HG02588 (cell line): ENCODE measurements at regions not wholly inside any gene's neighbourhood (a gene's known extent, or its start where the extent isn't known, plus 50 kb on each side); places are given as distances from the start of the nearest gene placed in this dataset.
A peak's percentile ranks its signal among the peaks of the same experiment; 100 is the strongest.
"Not testable (repeated sequence)": the region's sequence is repeated elsewhere in the genome, so short reads cannot be mapped to it uniquely, and the experiment has no call there.

Source experiments
- ATAC-seq: cut with Tn5 transposase; IDR thresholded peaks from one replicate; pipeline ENCODE4 v1.9.1; 2021; ENCODE audit warnings: mild to moderate bottlenecking, moderate library complexity; ENCODE audit not compliant: unreplicated experiment

DNA sequence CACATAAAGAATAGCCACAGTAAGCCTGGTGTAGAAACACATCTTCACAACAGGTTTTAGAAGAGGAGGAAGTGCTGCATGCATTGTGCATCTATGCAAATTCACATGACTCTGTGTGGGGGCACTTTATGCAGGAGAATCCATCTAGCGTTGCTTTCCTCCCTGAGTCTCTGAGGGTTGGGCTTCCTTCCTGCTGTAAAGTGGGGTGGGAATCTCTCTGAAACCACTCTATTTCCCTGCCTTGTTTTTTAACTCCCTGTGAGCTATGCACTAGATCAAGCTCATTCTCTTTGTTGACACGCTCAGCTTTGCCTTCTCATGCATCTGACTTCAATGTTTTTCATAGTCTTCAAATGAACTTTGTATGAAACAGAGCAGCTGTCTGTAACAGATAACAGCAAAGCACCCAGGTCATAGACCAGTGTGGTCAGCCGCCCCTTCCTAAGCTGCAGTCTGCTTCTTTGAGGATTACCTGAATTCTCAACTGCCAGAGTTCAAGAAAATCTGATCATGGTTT is 102.7 kb upstream of the DPH5 start:
- peak; percentile 82 for ATAC-seq

DNA sequence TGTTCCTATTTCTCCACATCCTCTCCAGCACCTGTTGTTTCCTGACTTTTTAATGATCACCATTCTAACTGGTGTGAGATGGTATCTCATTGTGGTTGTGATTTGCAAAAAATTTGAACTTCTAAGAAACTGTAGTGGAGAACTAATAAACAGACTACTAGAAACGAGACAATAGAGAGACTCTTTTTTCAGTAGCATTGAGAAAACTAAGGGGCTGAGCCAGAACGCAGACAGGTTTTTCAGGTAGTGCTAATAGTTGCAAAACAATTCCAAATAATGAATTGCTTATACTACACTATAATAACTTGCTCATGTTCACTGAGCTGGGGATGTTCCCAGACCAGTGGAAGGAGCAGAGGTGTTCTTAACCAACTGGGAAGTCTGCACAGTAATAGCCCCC is 98.8 kb upstream of the DPH5 start:
- no peak for ATAC-seq

DNA sequence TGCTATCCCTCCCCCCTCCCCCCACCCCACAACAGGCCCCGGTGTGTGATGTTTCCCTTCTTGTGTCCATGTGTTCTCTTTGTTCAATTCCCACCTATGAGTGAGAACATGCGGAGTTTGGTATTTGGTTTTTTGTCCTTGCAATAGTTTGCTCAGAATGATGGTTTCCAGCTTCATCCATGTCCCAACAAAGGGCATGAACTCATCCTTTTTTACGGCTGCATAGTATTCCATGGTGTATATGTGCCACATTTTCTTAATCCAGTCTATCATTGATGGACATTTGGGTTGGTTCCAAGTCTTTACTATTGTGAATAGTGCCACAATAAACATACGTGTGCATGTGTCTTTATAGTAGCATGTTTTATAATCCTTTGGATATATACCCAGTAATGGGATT is 98.3 kb upstream of the DPH5 start:
- ATAC-seq, result not testable (repeated sequence)

DNA sequence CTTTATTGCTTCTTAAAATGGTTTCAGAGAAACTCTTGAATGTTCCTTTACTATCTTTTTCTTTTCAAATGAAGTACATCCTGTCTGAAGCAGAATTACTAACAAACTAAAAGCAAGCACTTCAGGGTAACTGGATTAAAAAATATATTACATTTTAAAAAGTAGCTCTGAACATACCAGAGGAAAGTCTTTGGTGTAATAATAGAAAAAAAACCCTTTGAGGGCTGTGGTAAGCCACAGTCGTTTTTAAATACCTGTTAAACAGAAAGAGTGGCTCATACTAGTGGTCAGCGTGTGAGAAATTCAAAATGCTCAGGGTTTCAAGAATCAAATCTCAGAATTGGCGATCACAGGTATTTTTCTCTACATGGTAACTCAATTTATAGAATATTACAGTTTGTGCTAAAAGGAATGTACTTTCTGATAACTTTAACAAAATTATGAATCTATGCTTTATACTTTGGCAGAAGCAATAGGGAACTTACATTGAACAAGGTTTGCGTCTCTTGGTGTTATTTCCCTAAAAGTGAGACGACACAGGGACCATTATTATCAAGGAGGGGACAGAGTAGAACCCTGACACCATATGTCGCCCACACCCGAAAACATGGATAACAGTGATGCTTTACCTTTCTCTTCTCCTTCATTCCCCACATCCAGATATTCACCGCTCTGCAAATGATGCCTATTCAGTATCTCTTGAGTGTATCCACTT is 97.0 kb upstream of the DPH5 start:
- peak; percentile 91 for ATAC-seq

DNA sequence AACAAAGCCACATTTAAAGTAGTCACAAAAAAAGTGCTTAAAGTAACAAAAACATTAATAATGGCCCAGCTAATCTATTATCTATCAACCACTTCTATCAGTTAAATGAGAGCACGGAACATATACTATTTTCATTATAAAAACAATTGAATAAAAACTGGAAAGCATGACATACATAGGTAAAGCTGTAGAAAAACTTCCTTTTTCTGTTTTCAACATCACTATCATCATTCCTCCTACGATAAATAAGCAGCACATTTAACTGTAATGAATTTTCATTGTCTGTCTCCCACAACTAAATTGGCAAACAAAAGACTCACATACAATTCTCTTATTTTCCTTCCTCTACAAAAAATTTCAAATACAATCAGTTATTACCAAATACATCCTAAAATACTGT is 96.4 kb upstream of the DPH5 start:
- no peak for ATAC-seq

DNA sequence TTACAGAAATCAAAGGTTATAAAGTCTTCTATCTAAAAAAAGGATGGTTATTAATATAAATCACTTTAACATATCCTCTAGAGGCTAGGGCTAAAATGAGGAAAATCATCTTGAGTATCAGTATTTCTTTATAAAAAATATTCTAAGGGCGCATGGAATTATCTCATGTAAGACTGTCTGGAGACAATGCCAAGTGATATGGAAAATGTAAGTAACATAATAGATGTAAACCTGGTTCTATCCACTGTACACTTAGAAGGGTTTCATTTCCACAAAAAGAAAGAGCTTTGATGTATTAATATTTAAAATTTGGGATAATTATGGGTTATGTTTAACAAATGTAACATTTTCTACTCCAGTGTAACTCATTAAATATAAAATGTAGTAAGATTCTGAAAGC is 95.9 kb upstream of the DPH5 start:
- ATAC-seq, result no peak

DNA sequence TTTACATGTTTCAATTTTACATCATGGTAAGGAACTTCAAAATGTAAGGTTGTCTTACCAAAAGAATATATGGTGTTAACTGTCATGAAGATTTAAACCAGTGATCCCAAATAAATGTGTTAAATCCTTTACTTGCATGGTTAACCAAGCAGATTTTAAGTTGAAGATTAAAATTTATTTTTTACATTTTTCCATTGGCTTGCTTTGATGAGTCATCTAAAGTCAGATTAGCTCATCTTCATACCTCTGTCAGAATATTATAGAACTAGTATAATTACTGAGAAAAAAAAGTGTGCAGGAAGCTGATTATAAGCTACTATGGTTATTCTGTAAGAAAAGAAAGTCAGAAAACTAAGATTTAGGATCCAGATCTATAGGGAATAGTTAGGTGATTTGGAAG is 95.3 kb upstream of the DPH5 start:
- ATAC-seq, result no peak

DNA sequence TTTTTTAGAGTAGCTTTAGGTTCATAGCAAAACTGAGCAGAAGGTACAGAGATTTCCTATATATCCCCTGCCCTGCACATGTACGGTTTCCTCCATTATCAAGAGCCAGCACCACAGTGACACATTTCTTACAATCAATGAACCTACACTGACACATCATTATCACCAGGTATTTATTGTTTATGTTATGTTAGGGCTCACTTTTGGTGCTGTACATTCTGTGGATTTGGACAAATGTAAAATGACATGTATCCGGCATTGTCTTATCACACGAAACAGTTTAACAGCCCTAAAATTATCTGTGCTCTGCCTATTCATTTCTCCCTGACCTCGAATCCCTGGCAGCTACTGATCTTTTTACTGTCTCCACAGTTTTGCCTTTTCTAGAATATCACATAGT is 93.7 kb upstream of the DPH5 start:
- no peak for ATAC-seq

DNA sequence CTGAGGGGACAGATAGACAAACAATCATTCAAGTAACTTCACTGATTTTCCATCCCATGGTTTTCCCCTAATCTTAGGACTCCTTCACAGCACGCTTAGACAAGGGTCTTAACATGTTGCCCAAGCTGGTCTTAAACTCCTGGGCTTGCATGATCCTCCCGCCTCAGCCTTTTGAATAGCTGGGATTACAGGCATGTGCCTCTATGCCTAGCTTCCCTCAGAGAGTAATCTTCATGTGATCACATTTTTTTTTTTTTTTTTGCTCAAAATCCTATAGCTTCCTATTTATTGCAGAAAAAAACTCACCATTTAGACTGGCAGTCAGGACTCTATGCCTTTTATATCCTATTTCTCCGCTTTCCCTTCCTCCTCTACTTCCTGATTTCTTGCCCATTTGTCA is 90.4 kb upstream of the DPH5 start:
- no peak for ATAC-seq

DNA sequence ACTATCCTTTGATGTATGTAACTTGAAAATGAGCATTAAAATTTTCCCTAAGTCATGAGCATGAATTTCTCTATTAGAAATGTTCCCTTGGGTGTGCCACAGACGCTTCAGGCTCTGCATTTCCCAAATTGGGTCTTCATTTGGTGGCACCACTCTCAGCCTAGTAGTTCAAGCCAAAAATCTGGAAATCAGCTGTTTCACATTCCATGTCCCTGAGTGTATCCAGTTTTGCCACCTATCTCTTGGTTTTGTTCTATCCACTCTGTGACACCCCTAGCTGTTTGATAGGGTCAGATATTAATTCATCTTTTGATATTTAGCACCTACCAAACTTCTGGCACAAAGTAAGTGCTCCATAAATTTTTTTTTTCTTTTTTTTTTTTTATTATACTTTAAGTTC is 89.5 kb upstream of the DPH5 start:
- no peak for ATAC-seq

DNA sequence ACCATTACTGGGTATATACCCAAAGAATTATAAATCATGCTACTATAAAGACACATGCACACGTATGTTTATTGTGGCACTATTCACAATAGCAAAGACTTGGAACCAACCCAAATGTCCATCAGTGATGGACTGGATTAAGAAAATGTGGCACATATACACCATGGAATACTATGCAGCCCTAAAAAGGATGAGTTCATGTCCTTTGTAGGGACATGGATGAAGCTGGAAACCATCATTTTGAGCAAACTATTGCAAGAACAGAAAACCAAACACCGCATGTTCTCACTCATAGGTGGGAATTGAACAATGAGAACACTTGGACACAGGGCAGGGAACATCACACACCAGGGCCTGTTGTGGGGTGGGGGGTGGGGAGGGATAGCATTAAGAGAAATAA is 88.5 kb upstream of the DPH5 start:
- not testable (repeated sequence) for ATAC-seq

DNA sequence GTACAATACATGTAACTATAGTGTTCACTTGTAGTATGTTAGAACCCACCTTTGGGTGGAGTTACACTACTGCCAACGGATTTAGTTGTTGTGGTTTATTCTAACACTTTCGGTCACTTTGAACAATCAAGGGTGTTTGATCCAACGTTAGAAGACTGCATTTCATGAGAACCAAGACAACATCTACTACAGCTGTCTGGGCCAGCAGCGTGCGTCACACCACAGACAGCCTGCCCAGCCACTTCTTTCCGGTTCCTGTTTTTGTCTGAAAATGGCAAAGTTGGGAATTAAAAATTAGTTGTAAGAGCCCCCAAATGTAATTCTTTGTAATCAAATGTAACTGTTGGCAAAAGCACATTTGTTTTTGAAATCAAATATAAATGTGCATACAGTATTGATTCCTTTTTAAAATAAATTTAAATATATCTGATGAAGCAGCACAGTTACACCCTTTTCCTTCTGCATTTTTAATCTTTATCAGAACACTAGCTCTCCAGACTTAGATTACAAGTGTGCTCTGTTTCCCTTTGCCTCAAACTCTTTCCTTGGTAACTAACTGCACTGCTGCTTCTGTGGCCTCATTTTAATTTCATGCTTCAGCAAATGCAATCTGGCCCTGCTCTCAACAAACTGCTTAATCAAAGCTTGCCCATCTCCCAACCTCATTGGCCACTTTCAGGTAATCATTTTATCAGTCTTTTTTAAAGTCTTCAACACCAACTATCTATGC is 86.6 kb upstream of the DPH5 start:
- ATAC-seq, result peak; percentile 86

DNA sequence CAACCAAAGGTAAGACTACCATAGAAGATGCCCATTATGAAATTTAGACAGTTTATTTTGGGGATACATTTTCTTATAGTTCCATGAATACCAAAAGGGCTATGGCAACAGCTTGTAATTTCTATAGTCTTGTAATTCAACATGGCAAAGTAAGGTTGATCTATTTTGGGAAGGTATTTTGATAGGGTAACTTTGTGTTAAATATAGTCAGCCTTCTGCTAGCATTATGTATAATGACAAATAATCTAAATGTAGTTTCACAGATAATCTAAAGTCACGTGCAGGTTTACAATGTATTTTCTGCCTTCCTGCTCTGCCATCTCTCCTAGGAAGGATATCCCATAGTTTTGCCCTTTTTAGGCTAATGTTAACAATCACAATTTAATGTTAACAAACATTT is 85.9 kb upstream of the DPH5 start:
- ATAC-seq, result no peak

DNA sequence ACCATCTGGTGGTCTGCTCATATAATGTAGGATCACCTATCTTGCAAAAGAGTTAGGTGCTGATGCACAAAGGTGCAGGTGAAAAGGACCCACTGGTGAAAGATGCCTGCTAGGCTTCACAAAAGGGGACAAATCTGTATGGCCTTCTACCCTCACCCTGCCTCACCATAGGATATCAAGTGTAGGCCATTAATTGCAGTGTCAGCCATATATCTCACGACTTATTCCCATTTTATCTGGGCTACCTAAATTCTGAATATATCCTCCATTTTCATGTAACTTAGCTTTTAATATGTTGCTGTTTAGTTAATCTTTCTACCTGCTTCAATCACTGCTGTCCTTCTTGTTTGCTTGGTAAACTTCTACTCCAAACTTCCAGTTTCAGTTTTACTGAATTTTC is 84.2 kb upstream of the DPH5 start:
- no peak for ATAC-seq

DNA sequence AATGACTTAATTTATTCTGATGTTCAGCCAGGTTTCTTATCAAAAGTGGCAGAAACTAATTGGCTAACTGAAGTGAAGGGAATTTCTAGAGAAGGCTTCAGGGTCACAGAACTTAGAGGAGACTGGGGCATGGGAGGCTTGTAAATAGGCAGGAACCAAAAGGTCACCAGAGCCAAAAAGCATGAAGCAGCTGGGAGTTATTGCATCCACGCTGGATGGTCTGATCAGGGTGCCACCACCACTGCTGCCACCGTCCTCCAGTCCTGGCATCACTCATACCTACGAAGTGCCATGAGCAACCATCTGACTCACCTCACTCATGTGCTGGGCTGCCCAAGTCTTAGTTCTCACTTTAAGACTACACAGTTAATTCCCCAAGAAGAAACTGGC is 82.5 kb upstream of the DPH5 start:
- ATAC-seq, result no peak

DNA sequence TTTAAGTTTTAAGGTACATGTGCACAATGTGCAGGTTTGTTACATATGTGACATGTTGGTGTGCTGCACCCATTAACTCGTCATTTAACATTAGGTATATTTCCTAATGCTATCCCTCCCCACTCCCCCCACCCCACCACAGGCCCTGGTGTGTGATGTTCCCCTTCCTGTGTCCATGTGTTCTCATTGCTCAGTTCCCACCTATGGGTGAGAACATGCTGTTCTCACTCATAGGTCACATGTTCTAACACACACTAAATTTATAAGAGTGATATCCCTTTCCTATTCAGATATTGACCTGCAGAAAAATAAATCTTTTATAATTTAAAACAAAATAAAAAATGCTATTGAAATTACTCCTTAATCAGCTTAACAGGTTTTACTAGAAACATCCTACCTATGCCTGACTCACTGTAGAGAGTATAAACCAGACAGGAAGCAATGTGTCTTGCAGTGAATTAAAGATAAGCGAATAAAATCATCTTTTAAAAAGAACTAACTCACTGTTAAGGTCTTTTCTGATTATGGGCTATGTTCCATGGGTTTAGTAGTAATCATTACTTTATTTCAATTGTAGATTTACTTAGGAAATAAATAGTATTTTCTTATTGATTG is 82.0 kb upstream of the DPH5 start:
- no peak for ATAC-seq

DNA sequence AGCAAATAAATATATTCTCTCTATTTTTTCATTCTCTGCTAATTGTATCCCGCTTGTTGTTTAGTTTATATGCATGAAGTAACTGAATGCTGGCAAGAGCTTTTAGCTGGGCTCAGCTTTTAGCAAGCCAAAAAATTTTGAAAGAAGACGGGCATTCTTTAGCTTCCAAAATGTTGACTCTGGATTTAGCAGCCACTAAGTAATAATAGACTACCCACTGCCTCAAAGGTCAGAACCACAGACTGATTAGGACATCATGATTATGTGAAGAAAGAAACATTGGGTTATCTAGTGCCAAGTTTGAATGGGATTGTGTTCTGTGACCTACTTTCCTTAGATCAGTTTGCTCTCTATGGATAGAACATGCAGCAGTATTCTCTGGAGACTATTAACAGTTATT is 80.3 kb upstream of the DPH5 start:
- ATAC-seq, result no peak

DNA sequence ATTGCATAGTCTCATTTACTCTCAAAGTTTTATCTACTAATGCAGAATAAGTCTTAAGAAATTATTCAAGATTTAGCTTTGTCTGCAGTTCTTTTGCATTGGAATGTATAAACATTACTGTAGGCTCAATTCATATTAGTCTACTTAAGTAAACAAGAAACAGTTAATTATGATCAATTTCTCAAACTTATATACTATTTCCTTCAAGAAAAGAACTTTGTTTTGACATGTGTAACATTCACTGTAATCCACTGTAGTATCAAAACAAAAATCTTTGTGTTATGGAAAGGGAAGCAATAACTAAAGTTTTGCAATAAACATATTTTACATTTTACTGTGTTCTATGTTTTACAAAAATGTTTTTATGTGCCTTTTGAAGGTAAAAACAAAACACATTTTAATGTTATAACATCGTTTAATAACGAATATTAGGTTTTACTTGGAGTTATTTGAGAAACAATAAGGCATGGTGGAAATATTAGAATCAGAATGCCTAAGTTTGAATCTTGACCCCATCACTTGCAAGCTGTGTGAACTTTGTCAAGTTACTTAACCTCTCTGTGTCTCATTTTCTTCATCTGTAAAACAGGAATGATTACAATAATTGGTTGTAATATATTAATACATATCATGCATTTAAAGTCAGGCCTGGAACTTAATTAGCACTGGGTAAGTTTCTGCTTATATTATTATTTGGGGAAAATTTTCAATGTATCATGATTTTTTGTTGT is 77.0 kb upstream of the DPH5 start:
- no peak for ATAC-seq

DNA sequence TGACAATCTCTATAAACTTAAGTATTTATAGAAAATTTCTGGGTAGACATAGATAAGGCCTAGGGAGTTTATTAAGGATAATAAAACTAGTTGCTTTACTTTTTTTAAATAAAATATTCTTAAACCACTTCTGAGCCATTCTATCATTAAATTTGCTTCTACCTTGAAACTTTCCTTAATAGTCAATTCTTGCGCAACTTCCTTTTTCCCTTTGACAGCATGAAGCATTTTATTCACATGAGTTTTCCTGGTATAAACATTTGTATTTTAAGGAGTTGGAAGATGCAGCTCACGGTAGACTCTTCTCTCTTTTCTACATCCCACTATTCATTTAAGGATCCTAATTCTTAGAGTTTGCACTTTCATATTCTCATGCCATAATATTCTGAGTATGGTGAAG is 75.8 kb upstream of the DPH5 start:
- no peak for ATAC-seq

DNA sequence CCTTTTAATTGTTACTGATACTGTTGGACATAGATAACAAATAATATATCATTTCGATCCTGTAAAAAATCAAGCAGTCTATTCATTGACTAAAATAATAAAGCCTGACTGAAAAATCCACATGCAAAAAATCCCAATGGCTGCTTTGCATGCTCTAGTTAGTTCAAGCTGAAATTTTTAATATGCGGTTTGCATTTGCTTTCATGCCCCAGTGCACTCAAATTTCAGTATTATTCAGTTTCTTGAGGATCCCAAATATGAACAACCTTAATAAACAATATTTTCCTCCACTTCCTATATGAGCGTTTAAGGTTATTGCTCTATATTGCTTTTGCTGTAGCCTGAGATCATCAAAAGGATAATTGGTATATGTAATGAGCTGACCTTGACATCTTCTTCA is 75.1 kb upstream of the DPH5 start:
- ATAC-seq, result no peak

DNA sequence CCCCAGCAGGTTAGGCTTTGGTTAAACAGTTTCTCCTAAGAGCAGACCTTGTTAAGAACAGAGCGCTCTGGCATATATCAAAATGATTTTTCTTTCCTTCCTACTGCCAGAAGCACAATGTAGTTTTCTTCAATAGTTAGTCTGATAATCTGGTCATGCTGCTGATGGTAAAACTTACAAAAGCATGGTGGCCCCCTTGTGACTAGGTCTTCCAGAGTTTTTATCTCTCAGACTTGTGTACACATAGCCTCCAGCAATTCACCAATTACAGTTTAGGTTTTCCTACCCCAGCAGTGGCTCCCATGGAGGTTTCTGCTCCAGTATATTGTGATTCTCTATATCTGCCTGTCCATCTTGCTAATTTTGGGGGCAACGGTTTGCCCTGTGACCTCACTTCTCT is 73.3 kb upstream of the DPH5 start:
- no peak for ATAC-seq

DNA sequence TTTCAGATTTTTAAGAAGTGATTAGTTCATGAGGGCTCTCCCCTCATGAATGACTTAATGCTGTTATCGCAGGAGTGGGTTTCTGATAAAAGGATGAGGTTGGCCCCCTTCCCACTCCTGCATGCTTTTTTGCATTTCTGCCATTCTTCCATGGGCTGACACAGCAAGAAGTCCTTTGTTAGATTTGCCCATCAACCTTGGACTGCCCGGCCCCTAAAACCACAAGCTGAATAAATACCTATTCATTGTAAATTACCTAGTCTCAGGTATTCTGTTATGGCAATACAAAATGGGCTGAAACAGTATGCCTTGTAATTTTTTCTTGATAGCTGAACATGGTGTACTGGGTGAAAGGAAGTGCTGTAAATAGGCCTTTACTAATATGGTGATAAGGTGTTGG is 72.7 kb upstream of the DPH5 start:
- no peak for ATAC-seq
